ENCODE measurements at regions not wholly inside any gene's neighbourhood (a gene's known extent, or its start where the extent isn't known, plus 50 kb on each side); places are given as distances from the start of the nearest gene placed in this dataset.
"Not testable (repeated sequence)": the region's sequence is repeated elsewhere in the genome, so short reads cannot be mapped to it uniquely, and the experiment has no call there.

- ATAC-seq, result no peak
- TF ChIP-seq ZNF8 (CRISPR knock-in tag; IDR thresholded peaks at IDR 0.05), result no peak
- no peak for TF ChIP-seq CSRNP3 (CRISPR knock-in tag; IDR thresholded peaks at IDR 0.05)
These were observed 310.1 kb downstream of the TSHZ3 start for GRCh38 chr19:31039151-31039550.

GRCh38 chr19:31037286-31037980, 311.8 kb downstream of the TSHZ3 start:
- no peak for TF ChIP-seq PPARA (CRISPR knock-in tag; IDR thresholded peaks at IDR 0.05; ENCODE audit: borderline replicate concordance)
- no peak for TF ChIP-seq ARNTL (CRISPR knock-in tag; IDR thresholded peaks at IDR 0.05; ENCODE audit: borderline replicate concordance, low read depth)
- TF ChIP-seq ZNF8 (CRISPR knock-in tag; IDR thresholded peaks at IDR 0.05), result no peak
- no peak for TF ChIP-seq OSR1 (CRISPR knock-in tag; IDR thresholded peaks at IDR 0.05)
- no peak for TF ChIP-seq TCF4 (CRISPR knock-in tag; IDR thresholded peaks at IDR 0.05; ENCODE audit: borderline replicate concordance)
- TF ChIP-seq ZFP3 (CRISPR knock-in tag; IDR thresholded peaks at IDR 0.05), result no peak
- TF ChIP-seq ZNF565 (CRISPR knock-in tag; conservative IDR thresholded peaks at IDR 0.05; ENCODE audit: low read depth), result no peak
- no peak for TF ChIP-seq ESRRG (CRISPR knock-in tag; IDR thresholded peaks at IDR 0.05)
- TF ChIP-seq ZC3H10 (CRISPR knock-in tag; IDR thresholded peaks at IDR 0.05), result no peak
- TF ChIP-seq ZNF70 (CRISPR knock-in tag; IDR thresholded peaks at IDR 0.05), result no peak
- no peak for TF ChIP-seq RARB (CRISPR knock-in tag; IDR thresholded peaks at IDR 0.05)
- no peak for ATAC-seq

GRCh38 chr19:31031455-31031854, 317.8 kb downstream of the TSHZ3 start:
- not testable (repeated sequence) for ATAC-seq

- ATAC-seq, result no peak
- TF ChIP-seq OSR1 (CRISPR knock-in tag; IDR thresholded peaks at IDR 0.05), result no peak
- no peak for TF ChIP-seq CREB5 (CRISPR knock-in tag; IDR thresholded peaks at IDR 0.05; ENCODE audit: low read depth)
- no peak for TF ChIP-seq ARNTL (CRISPR knock-in tag; IDR thresholded peaks at IDR 0.05; ENCODE audit: borderline replicate concordance, low read depth)
- no peak for TF ChIP-seq ZNF8 (CRISPR knock-in tag; IDR thresholded peaks at IDR 0.05)
- no peak for TF ChIP-seq PATZ1 (CRISPR knock-in tag; IDR thresholded peaks at IDR 0.05; ENCODE audit: borderline replicate concordance)
- no peak for TF ChIP-seq ZFP3 (CRISPR knock-in tag; IDR thresholded peaks at IDR 0.05)
- TF ChIP-seq GLIS3 (CRISPR knock-in tag; IDR thresholded peaks at IDR 0.05), result no peak
- TF ChIP-seq ZNF70 (CRISPR knock-in tag; IDR thresholded peaks at IDR 0.05), result no peak
- no peak for TF ChIP-seq TCF4 (CRISPR knock-in tag; IDR thresholded peaks at IDR 0.05; ENCODE audit: borderline replicate concordance)
- TF ChIP-seq ISL1 (CRISPR knock-in tag; IDR thresholded peaks at IDR 0.05), result no peak
- no peak for TF ChIP-seq ZC3H10 (CRISPR knock-in tag; IDR thresholded peaks at IDR 0.05)
- TF ChIP-seq POU6F1 (CRISPR knock-in tag; IDR thresholded peaks at IDR 0.05; ENCODE audit: borderline replicate concordance, low read depth), result no peak
- no peak for TF ChIP-seq TOX (CRISPR knock-in tag; IDR thresholded peaks at IDR 0.05; ENCODE audit: borderline replicate concordance)
- TF ChIP-seq CSDC2 (CRISPR knock-in tag; IDR thresholded peaks at IDR 0.05), result no peak
- TF ChIP-seq ZFP30 (CRISPR knock-in tag; IDR thresholded peaks at IDR 0.05), result no peak
- no peak for TF ChIP-seq ESRRG (CRISPR knock-in tag; IDR thresholded peaks at IDR 0.05)
- TF ChIP-seq SNAI2 (CRISPR knock-in tag; IDR thresholded peaks at IDR 0.05), result no peak
These were observed 326.2 kb downstream of the TSHZ3 start for GRCh38 chr19:31023038-31023437.

- no peak for ATAC-seq
- TF ChIP-seq ARNTL (CRISPR knock-in tag; IDR thresholded peaks at IDR 0.05; ENCODE audit: borderline replicate concordance, low read depth) (no peak), CSDC2 (CRISPR knock-in tag; IDR thresholded peaks at IDR 0.05) (no peak), RARB (CRISPR knock-in tag; IDR thresholded peaks at IDR 0.05) (no peak), ESRRG (CRISPR knock-in tag; IDR thresholded peaks at IDR 0.05) (no peak), ZFP3 (CRISPR knock-in tag; IDR thresholded peaks at IDR 0.05) (no peak), ISL1 (CRISPR knock-in tag; IDR thresholded peaks at IDR 0.05) (no peak), ZNF70 (CRISPR knock-in tag; IDR thresholded peaks at IDR 0.05) (no peak), SNAI2 (CRISPR knock-in tag; IDR thresholded peaks at IDR 0.05) (no peak), BACH2 (CRISPR knock-in tag; IDR thresholded peaks at IDR 0.05; ENCODE audit: borderline replicate concordance) (no peak), OSR1 (CRISPR knock-in tag; IDR thresholded peaks at IDR 0.05) (no peak), TOX (CRISPR knock-in tag; IDR thresholded peaks at IDR 0.05; ENCODE audit: borderline replicate concordance) (no peak), ZNF565 (CRISPR knock-in tag; conservative IDR thresholded peaks at IDR 0.05; ENCODE audit: low read depth) (no peak), GLIS3 (CRISPR knock-in tag; IDR thresholded peaks at IDR 0.05) (no peak), TCF4 (CRISPR knock-in tag; IDR thresholded peaks at IDR 0.05; ENCODE audit: borderline replicate concordance) (no peak), ZC3H10 (CRISPR knock-in tag; IDR thresholded peaks at IDR 0.05) (no peak), POU6F1 (CRISPR knock-in tag; IDR thresholded peaks at IDR 0.05; ENCODE audit: borderline replicate concordance, low read depth) (no peak)
These were observed 330.3 kb downstream of the TSHZ3 start for GRCh38 chr19:31018936-31019335.

Measured in SK-N-SH treated with all-trans-retinoic acid at 6 μM for 48 hours (cell line).